SK-N-SH treated with all-trans-retinoic acid at 6 μM for 48 hours (cell line): ENCODE measurements at regions not wholly inside any gene's neighbourhood (a gene's known extent, or its start where the extent isn't known, plus 50 kb on each side); places are given as distances from the start of the nearest gene placed in this dataset.
"Not testable (repeated sequence)": the region's sequence is repeated elsewhere in the genome, so short reads cannot be mapped to it uniquely, and the experiment has no call there.

Source experiments
- ATAC-seq: fragments of 200-7000 bp; cut with Tn5 transposase; 3 replicates; pipeline ENCODE4 v1.9.1; 2020; ENCODE audit warnings: mild to moderate bottlenecking, moderate library complexity
- ARNTL ChIP-seq: fragments of 450-650 bp; formaldehyde crosslinking; IDR thresholded peaks from 2 replicates; pipeline ENCODE4 v1.5.0; 2020; ENCODE audit warnings: low read depth, mild to moderate bottlenecking, moderate library complexity, borderline replicate concordance
- BACH2 ChIP-seq: fragments of 250-450 bp; sonication (Bioruptor Pico); IDR thresholded peaks from 2 replicates; pipeline ENCODE4 v1.9.0; 2021; ENCODE audit warnings: mild to moderate bottlenecking, borderline replicate concordance
- CREB5 ChIP-seq: fragments of 250-450 bp; sonication (Bioruptor Pico); IDR thresholded peaks from 2 replicates; pipeline ENCODE4 v1.5.1; 2020; ENCODE audit warnings: low read depth, mild to moderate bottlenecking, moderate library complexity
- CSDC2 ChIP-seq: fragments of 250-450 bp; sonication (Bioruptor Pico); IDR thresholded peaks from 2 replicates; pipeline ENCODE4 v1.5.0; 2020; ENCODE audit warnings: mild to moderate bottlenecking, moderate library complexity
- CSRNP3 ChIP-seq: fragments of 250-450 bp; sonication (Bioruptor Pico); IDR thresholded peaks from 2 replicates; pipeline ENCODE4 v1.5.1; 2021; ENCODE audit warnings: mild to moderate bottlenecking, moderate library complexity
- ESRRG ChIP-seq: fragments of 250-450 bp; sonication (Bioruptor Pico); IDR thresholded peaks from 2 replicates; pipeline ENCODE4 v1.6.1; 2021; ENCODE audit warnings: mild to moderate bottlenecking
- GLIS3 ChIP-seq: fragments of 250-450 bp; sonication (Bioruptor Pico); IDR thresholded peaks from 2 replicates; pipeline ENCODE4 v1.5.0; 2020; ENCODE audit warnings: mild to moderate bottlenecking, moderate library complexity
- ISL1 ChIP-seq: fragments of 250-450 bp; sonication (Bioruptor Pico); IDR thresholded peaks from 2 replicates; pipeline ENCODE4 v2.1.2; 2022; ENCODE audit warnings: mild to moderate bottlenecking, moderate library complexity
- OSR1 ChIP-seq: fragments of 250-450 bp; sonication (Bioruptor Pico); IDR thresholded peaks from 2 replicates; pipeline ENCODE4 v1.8.0; 2022; ENCODE audit warnings: moderate library complexity, mild to moderate bottlenecking, inconsistent platforms
- PATZ1 ChIP-seq: fragments of 250-450 bp; sonication (Bioruptor Pico); IDR thresholded peaks from 2 replicates; pipeline ENCODE4 v1.8.0; 2020; ENCODE audit warnings: mild to moderate bottlenecking, moderate library complexity, borderline replicate concordance
- RARB ChIP-seq: fragments of 250-450 bp; sonication (Bioruptor Pico); IDR thresholded peaks from 2 replicates; pipeline ENCODE4 v1.8.0; 2021; ENCODE audit warnings: mild to moderate bottlenecking, moderate library complexity
- SNAI2 ChIP-seq: fragments of 250-450 bp; sonication (Bioruptor Pico); IDR thresholded peaks from 2 replicates; pipeline ENCODE4 v1.5.0; 2020; ENCODE audit warnings: mild to moderate bottlenecking, moderate library complexity
- TCF4 ChIP-seq: fragments of 250-450 bp; sonication (Bioruptor Pico); IDR thresholded peaks from 2 replicates; pipeline ENCODE4 v1.8.0; 2021; ENCODE audit warnings: mild to moderate bottlenecking, moderate library complexity, borderline replicate concordance
- TOX ChIP-seq: fragments of 250-450 bp; sonication (Bioruptor Pico); IDR thresholded peaks from 2 replicates; pipeline ENCODE4 v1.8.0; 2021; ENCODE audit warnings: mild to moderate bottlenecking, moderate library complexity, borderline replicate concordance
- TSHZ2 ChIP-seq: fragments of 250-450 bp; sonication (Bioruptor Pico); IDR thresholded peaks from 2 replicates; pipeline ENCODE4 v1.5.0; 2020; ENCODE audit warnings: mild to moderate bottlenecking, moderate library complexity
- ZC3H10 ChIP-seq: fragments of 250-450 bp; sonication (Bioruptor Pico); IDR thresholded peaks from 2 replicates; pipeline ENCODE4 v1.5.1; 2021; ENCODE audit warnings: mild to moderate bottlenecking, moderate library complexity
- ZFP3 ChIP-seq: fragments of 250-450 bp; sonication (Bioruptor Pico); IDR thresholded peaks from 2 replicates; pipeline ENCODE4 v1.5.0; 2020; ENCODE audit warnings: mild to moderate bottlenecking, moderate library complexity
- ZFP30 ChIP-seq: fragments of 450-650 bp; formaldehyde crosslinking; IDR thresholded peaks from 2 replicates; pipeline ENCODE4 v1.5.0; 2022; ENCODE audit warnings: mild to moderate bottlenecking, moderate library complexity
- ZNF70 ChIP-seq: fragments of 450-650 bp; formaldehyde crosslinking; IDR thresholded peaks from 2 replicates; pipeline ENCODE4 v1.5.0; 2020; ENCODE audit warnings: mild to moderate bottlenecking, moderate library complexity

- ATAC-seq = no peak
- TF ChIP-seq TOX (CRISPR knock-in tag) = no peak
Observed at GRCh38 chrX:129092242-129092641, 431.0 kb downstream of the SMARCA1 start.

- no peak for ATAC-seq
- TF ChIP-seq PATZ1 (CRISPR knock-in tag) (no peak), CSRNP3 (CRISPR knock-in tag) (no peak), CSDC2 (CRISPR knock-in tag) (no peak), ZFP3 (CRISPR knock-in tag) (no peak), OSR1 (no peak), CREB5 (CRISPR knock-in tag) (no peak), ISL1 (CRISPR knock-in tag) (no peak), TCF4 (no peak), BACH2 (CRISPR knock-in tag) (no peak), TSHZ2 (CRISPR knock-in tag) (no peak), GLIS3 (CRISPR knock-in tag) (no peak), ARNTL (no peak), ZFP30 (no peak), SNAI2 (CRISPR knock-in tag) (no peak)
Observed at GRCh38 chrX:129091097-129091496, 432.2 kb downstream of the SMARCA1 start.

GRCh38 chrX:129086802-129087201 lies 436.5 kb downstream of the SMARCA1 start:
- no peak for ATAC-seq
- TF ChIP-seq OSR1 = no peak
- no peak for TF ChIP-seq ZFP30

- not testable (repeated sequence) for ATAC-seq
Observed at GRCh38 chrX:129084291-129084690, 439.0 kb downstream of the SMARCA1 start.

GRCh38 chrX:129077424-129078170 lies 445.7 kb downstream of the SMARCA1 start:
- TF ChIP-seq OSR1 (no peak), TCF4 (no peak), ARNTL (no peak), ZNF70 (CRISPR knock-in tag) (no peak)
- ATAC-seq = no peak

- ATAC-seq = no peak
- TF ChIP-seq RARB (CRISPR knock-in tag) (no peak), ZFP3 (CRISPR knock-in tag) (no peak), BACH2 (CRISPR knock-in tag) (no peak), TCF4 (no peak), CREB5 (CRISPR knock-in tag) (no peak), PATZ1 (CRISPR knock-in tag) (no peak), ISL1 (CRISPR knock-in tag) (no peak), CSDC2 (CRISPR knock-in tag) (no peak), ZC3H10 (CRISPR knock-in tag) (no peak), ZFP30 (no peak), ESRRG (CRISPR knock-in tag) (no peak)
Observed at GRCh38 chrX:129071390-129071789, 451.9 kb downstream of the SMARCA1 start.
